ENCODE measurements at regions not wholly inside any gene's neighbourhood (a gene's known extent, or its start where the extent isn't known, plus 50 kb on each side); places are given as distances from the start of the nearest gene placed in this dataset.

- no peak for TF ChIP-seq CTCF (IDR thresholded peaks at IDR 0.05 in 2 of 3, conservative IDR thresholded peaks at IDR 0.05 in 1 of 3; ENCODE audit: borderline replicate concordance in 1 of 3, insufficient read depth in 1 of 3, low read depth in 2 of 3, low read length in 2 of 3)
These were observed 1135.9 kb downstream of the RAPGEF2 start (continued) for GRCh38 chr4:160238790-160239189.

- BruUV-seq (replicated peaks): no TSS peak
- RAD21 ChIA-PET (ENCODE audit: low non-redundant PET in 1 of 2, low total read pairs in 2 of 2, uncharacterized antibody in 2 of 2, unreplicated experiment in 2 of 2): no interaction called here
These were observed 1144.3 kb downstream of the RAPGEF2 start for GRCh38 chr4:160247091-160247656.

More at GRCh38 chr4:160247091-160247656, 1144.3 kb downstream of the RAPGEF2 start:
- intact Hi-C loops (cut with micrococcal nuclease): no loop called here
- Histone ChIP-seq H3K27ac (ENCODE audit: low read depth, low read length) (no peak overlapping the region), H3K27me3 (ENCODE audit: insufficient read depth, low read length) (no peaks in the 10 kb centered on the region), H3K9me2 (ENCODE audit: insufficient read depth) (no peaks in the 10 kb centered on the region), H3K9ac (ENCODE audit: low read length) (no peak overlapping the region), H4K20me1 (ENCODE audit: insufficient read depth) (no peaks in the 10 kb centered on the region), H3K36me3 (ENCODE audit: control insufficient read depth in 1 of 2, insufficient read depth in 2 of 2, low read length in 2 of 2) (no peaks in the 10 kb centered on the region), H3K4me2 (ENCODE audit: low read length) (no peak overlapping the region), H3K9me3 (ENCODE audit: control insufficient read depth in 1 of 2, insufficient read depth in 1 of 2, low read depth in 1 of 2, low read length in 2 of 2) (no peaks in the 10 kb centered on the region), H3K79me2 (ENCODE audit: insufficient read depth, low read length) (no peaks in the 10 kb centered on the region), H3K4me3 (replicated peaks in 1 of 2; ENCODE audit: low read depth in 1 of 2, low read length in 2 of 2) (no peak overlapping the region), H2AFZ (ENCODE audit: low read depth, low read length, poor library complexity, severe bottlenecking) (no peak overlapping the region), H3K4me1 (ENCODE audit: control insufficient read depth in 1 of 2, insufficient read depth in 2 of 2, low read length in 2 of 2) (no peaks in the 10 kb centered on the region)
- DNase-seq (ENCODE audit: low read depth, low spot score): no peak
- ChIA-PET POLR2A (no interaction called here), CTCF (no interaction called here)
- no peak; the same call in 1 of the 2 replicates for ATAC-seq
- TF ChIP-seq CEBPB (IDR thresholded peaks at IDR 0.05; ENCODE audit: low read depth) (no peak), MAX (IDR thresholded peaks at IDR 0.05) (no peak), SRF (IDR thresholded peaks at IDR 0.05; ENCODE audit: low read depth) (no peak), ATF3 (IDR thresholded peaks at IDR 0.05) (no peak), YY1 (IDR thresholded peaks at IDR 0.05; ENCODE audit: extremely low read depth, insufficient replicate concordance, low read depth, low read length) (no peak), ELF1 (IDR thresholded peaks at IDR 0.05; ENCODE audit: borderline replicate concordance, low read depth) (no peak), ZNF274 (IDR thresholded peaks at IDR 0.05; ENCODE audit: low read depth, low read length) (no peak), CTCF (IDR thresholded peaks at IDR 0.05 in 2 of 3, conservative IDR thresholded peaks at IDR 0.05 in 1 of 3; ENCODE audit: borderline replicate concordance in 1 of 3, insufficient read depth in 1 of 3, low read depth in 2 of 3, low read length in 2 of 3) (no peak), EGR1 (IDR thresholded peaks at IDR 0.05; ENCODE audit: low read depth) (no peak), TCF7L2 (IDR thresholded peaks at IDR 0.05; ENCODE audit: borderline replicate concordance, extremely low read depth, insufficient read depth, insufficient read length) (no peak), ZFX (IDR thresholded peaks at IDR 0.05) (no peak), EZH2 (IDR thresholded peaks at IDR 0.05) (no peak), RAD21 (IDR thresholded peaks at IDR 0.05; ENCODE audit: low read depth) (no peak), SP1 (IDR thresholded peaks at IDR 0.05; ENCODE audit: low read depth) (no peak), CBX3 (IDR thresholded peaks at IDR 0.05; ENCODE audit: low read depth) (no peak)

All from HCT116 (cell line).